Activated CD8-positive, alpha-beta memory T cell treated with anti-CD3 and anti-CD28 coated beads for 36 hours (primary cell): ENCODE measurements at regions not wholly inside any gene's neighbourhood (a gene's known extent, or its start where the extent isn't known, plus 50 kb on each side); places are given as distances from the start of the nearest gene placed in this dataset.

Source experiments
- CTCF ChIA-PET: fragments of 350-600 bp; sonication (Branson Sonifier 250); formaldehyde crosslinking; loops from one replicate; lab custom pipeline; 2021; ENCODE audit warnings: antibody characterized with exemption; lab: Charles Lee
- POLR2A ChIA-PET: fragments of 350-600 bp; sonication (Branson Sonifier 250); formaldehyde crosslinking; loops from one replicate; lab custom pipeline; 2021; ENCODE audit warnings: antibody characterized with exemption; lab: Charles Lee

DNA sequence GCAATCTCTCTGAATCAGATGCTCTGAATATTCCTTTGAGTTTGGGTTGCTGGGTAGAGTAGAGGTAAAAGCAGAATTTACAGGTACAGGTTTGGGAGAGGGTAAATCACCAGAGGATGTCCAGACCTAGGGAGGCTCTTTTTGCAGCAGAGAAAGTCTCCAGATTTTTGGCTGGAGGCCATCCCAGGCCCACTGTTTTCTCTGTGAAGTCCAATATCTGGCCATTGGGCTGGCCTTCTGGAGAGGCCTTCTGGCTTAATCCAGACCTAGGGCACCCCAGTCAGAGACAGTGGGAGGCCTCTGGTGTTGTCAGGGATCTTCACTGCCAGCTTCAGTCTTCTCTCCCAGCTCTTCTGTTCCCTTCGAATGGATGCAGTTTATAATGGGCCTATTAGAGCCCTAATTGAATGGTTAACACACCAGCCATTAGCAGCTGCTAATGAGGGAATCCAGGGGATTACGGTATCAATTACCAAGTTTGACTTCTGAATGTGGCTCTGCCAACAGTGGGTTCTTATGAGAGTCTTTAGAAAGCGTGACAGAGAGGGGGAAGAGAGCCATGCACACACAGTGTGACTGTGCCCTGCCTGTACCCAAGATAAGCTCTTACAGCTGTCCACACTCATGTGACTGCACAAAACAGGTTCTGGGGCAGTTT is 183.1 kb downstream of the EMP1 start:
- POLR2A ChIA-PET = no interaction called here
- CTCF ChIA-PET = no interaction called here

DNA sequence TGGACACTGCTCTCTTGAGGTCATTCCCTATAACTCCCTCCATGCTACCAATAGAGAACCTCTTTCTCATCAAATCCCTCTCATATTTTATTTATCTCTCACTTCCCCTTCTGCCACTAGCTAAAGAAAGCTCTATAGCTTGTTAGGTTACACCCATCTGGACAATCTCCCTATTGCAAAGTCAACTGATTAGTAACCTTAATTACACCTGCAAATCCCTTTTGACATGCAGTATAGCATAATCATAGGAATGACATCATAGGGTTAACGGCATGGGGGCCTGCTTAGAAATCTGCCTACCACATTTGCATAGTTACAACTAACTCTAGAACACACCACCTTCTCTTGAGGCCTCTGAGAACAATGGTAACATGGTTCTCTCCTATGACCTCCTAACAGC is 181.2 kb downstream of the EMP1 start:
- POLR2A ChIA-PET = no interaction called here
- CTCF ChIA-PET = no interaction called here

DNA sequence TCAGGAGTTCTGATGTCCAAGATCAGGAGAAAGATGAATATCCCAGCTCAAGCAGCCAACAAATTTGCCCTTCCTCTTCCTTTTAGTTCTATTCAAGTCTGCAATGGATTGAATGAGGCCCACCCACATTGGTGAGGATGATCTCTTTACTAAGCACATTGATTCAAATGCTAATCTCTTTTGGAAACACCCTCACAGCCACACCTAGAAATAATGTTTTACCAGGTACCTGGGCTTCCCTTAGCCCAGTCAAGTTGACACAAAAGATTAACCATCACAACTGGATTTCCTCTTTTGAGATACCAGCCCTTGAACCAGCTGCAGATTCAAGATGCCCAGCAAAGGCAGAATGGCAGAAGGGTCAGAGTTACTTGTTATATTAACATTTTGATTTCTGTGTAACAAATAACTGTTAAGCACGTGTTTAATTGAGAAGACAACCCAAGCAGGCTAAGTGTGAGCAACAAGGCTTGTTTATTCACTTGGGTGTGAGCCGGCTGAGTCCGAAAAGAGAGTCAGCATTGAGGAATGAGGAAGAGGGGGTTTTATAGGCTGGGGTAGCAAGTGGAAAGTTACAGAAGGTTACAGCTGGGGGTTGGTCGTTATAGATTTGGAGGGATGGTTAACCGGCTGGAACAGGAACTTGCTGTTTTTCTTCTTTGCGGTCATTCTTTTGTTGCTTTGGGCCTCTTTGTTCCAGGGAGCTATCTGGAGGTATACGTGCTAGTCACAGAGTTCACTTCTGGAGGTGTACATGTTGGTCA is 180.3 kb downstream of the EMP1 start:
- ChIA-PET POLR2A (no interaction called here), CTCF (no interaction called here)

DNA sequence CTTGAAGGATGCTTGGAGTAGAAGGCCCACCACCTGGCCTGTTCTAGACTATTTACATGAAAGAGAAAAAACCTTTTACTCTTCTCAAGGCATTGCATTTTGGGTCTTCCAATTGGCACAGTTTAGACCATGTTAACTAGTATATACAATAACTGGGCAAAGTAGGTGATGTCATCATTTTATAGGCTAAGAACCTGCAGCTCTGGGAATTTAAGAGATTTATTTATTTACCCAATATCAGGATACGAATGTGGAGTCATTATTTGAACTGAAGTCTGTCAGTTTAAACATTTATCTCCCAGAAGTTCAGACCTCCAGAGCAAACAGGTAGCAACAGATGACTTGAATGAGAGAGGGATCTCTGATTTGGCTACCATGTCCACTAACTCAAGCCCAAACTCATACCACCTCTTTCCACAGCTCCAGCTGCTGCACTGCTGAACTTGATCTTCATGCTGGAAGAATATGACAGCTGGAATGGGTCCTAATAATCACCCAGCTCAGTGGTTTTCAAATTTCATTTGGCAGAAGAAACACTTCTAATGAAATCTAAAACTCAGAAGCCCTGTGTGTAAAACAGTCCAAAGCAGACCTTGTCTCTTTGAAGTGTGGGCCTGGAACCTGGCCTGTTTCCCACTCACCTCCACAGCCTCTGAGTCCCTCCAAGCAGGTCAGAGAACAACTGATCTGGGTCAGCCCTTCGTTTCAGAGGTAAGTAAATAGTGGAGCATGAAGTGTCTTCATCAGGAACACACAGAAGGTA is 179.2 kb downstream of the EMP1 start:
- POLR2A ChIA-PET = no interaction called here
- CTCF ChIA-PET = no interaction called here

DNA sequence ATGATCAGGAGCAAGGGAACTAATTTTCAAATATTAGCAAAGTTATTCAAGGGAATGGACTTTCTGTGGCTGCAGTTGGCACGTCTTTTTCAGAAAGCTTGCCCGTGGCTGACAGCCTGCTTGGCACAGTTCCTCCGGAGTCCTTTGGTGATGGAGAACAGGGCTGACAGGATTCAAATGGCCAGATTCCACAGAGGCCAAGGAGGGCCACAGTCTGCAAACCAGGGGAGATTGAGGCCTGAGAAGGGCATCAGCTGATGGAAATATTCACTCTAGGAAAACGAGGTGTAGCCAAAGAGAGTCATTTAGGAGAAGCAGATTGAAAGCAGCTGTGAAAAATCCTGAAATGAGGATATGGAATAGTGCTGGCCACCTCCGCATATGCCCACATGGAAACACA is 178.3 kb downstream of the EMP1 start:
- CTCF ChIA-PET = no interaction called here
- POLR2A ChIA-PET = no interaction called here

DNA sequence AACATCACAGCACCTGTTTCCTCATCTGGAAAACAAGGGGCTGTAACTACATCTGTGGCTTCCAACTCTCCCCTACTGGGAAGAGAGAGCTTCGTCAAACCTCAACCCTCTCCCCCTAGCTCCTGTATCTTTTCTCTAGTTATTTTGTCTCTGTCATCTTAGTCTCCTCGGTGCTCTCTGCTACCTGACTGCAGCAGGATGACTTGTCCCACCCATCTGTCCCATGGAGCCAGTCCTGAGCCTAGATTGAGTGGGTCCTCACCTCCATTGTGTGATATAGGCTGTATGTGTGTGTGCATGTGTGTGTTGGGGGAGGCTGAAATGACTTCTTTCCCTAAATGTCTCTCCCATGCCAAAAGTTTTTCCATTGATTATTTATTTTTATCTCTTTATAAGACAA is 177.3 kb downstream of the EMP1 start:
- ChIA-PET POLR2A (no interaction called here), CTCF (no interaction called here)

DNA sequence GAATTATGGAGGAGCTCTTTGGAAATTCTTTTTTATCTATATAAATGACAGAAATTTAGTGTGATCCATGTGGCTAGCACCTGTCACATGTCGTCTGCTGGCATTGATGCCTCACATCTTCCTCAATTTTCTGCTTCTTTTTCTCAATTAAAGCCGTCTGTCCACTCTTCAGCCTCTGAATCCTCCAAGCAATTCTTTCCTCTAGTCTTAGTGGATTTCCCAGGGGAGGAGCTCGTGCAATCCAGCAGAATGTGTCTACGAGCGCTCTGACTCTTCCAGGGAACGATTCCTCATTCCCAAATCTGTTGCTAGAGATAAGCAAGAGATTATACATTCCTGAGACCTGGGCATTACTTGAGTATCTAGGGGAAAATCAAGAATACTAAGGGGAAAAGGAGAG is 176.6 kb downstream of the EMP1 start:
- ChIA-PET POLR2A (no interaction called here), CTCF (no interaction called here)

DNA sequence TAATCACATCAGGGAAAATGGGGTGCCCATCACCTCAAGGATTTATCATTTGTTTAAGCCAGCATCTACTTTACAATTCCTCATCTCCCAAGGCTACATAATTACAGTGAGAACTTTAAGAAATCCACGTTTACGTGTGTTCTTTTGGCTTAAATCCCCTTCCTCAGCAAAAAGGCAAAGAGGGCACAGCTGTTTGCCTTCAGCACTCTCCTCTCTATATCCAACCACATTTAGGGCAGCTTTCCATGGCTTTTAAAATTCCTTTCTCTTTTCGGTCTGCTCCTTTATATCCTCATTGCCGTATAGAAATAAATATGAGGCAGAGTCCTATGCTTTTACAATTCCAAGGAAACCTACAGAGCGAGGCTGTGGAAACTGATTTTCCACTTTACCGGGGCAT is 175.9 kb downstream of the EMP1 start:
- ChIA-PET POLR2A (no interaction called here), CTCF (no interaction called here)

DNA sequence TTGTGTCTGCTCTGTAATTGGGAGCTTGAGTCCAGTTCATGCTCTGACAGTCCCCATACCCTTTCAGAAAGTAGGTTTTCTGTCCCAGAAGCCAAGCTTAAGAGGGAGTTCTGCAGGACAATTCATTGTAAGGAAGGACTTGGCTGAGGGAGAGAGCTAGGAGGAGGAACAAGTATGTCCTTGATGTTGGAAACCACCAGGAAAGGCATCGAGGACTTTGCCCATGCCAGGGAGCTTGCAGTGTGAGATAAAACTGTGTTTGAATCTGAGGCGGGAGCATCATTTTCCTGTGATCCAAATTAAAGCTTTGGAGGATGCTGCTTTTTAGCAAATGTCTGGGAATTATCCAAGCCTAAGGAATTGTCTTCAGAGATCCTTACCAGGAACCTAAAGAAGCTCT is 175.3 kb downstream of the EMP1 start:
- ChIA-PET CTCF (interaction anchor here (0.9 kb wide), 1 partner anchor 10 kb away, joined by 3 read pairs; no protein-coding TSS in a partner anchor), POLR2A (interaction anchor here (0.6 kb wide), 1 partner anchor 116 kb away, joined by 3 read pairs; no protein-coding TSS in a partner anchor)

DNA sequence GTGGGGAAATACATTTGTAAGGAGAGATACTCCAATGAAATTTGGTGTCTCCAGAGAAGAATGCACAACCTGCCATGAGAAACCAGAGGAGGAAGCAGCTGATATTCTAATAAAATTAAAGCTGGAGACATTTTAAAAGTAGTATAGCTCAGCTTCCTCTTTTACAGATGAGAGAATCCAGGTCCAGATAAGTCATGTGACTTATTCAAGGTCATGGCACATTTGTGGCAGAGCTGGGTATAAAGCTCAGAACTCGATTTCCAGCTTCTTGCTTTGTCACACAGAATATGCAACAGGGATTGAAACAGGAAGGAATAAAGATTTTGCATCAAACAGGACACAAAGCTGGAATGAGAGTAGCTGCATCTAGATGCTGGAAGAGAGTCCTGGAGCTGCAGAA is 174.8 kb downstream of the EMP1 start:
- ChIA-PET CTCF (interaction anchor here (0.9 kb wide), 1 partner anchor 10 kb away, joined by 3 read pairs; no protein-coding TSS in a partner anchor), POLR2A (interaction anchor here (0.6 kb wide), 1 partner anchor 117 kb away, joined by 3 read pairs; no protein-coding TSS in a partner anchor)

DNA sequence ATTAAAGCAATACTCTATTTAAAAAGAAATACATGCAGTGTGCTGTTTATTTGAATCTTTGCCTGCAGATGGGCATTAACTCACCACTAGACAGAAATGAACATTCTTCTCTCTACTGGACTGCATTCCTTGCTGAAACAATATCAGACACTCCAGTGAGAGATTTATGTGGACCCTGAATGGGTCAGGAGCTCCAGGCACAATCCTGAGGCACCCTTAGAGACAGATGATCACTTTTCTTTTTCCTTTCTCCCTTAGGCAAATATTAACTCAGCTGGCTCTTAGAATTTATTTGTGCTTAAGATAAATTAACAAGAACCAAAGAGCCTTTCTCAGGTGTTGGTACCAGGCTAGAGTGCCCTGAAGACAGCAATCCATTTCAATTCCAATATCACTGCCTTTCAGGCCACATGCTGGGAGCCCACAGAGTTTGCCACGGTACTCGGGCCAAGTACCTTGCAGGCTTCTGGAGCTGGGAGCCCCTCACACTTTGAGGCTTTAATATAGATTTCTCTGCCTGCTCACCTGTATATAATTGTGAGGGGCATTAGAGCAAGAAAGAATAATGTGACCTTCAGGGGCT is 173.0 kb downstream of the EMP1 start:
- POLR2A ChIA-PET = no interaction called here
- CTCF ChIA-PET = no interaction called here

DNA sequence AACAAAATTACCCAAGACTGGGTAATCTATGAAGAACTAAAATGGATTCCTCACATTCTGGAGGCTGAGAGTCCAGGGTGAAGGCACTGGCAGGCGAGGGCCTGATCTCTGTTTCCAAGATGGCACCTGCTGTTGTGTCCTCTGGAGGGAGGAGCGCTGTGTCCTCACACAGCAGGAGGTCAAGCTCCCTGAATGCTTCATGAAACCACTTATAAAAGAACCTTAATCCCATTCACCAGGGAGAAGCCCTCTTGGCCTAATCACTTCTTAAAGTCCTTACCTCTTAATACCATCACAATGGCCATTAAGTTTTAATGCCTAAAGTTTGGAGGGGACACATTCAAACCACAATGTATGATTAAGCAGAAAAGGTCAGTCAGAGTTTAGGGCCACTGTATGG is 172.4 kb downstream of the EMP1 start:
- ChIA-PET POLR2A (no interaction called here), CTCF (no interaction called here)

DNA sequence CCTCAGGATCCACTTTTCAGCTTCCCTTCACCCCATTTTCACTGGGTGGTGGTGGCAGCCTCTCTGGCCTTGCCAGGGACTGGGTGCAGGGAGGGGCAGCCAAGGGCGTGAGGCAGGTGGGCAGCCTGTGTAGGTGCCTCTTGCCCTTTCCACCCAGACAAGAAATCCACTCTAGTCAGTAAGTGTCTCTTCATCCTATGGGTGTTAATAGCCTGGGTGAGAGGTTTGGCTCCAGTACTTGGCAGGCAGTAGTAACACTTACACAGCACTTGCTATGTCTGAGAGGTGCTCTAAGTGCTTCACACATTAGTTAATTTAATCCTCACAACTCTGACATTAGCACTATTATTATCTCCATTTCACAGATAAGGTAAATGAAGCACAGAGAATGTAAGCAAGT is 171.9 kb downstream of the EMP1 start:
- POLR2A ChIA-PET = no interaction called here
- CTCF ChIA-PET = no interaction called here

DNA sequence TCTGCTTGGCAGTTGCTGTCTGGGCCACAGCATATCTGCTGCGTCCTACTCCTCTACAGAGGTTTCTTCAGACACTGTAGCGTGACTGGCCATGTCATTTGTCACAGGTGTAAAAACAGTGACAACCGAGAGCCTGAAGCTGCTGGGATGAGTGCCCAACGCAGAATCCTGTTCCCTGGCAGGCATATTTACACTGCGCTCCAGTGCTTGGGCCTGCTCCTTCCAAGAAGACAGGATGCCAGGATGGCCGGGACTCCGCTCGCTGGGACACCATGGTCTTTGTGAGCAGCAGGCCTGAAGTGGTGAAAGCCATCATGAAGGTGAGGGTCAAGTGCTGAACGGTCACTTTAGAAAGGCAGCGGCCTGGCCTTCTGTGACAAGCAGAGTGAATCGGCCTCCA is 171.4 kb downstream of the EMP1 start:
- POLR2A ChIA-PET = no interaction called here
- CTCF ChIA-PET = no interaction called here

DNA sequence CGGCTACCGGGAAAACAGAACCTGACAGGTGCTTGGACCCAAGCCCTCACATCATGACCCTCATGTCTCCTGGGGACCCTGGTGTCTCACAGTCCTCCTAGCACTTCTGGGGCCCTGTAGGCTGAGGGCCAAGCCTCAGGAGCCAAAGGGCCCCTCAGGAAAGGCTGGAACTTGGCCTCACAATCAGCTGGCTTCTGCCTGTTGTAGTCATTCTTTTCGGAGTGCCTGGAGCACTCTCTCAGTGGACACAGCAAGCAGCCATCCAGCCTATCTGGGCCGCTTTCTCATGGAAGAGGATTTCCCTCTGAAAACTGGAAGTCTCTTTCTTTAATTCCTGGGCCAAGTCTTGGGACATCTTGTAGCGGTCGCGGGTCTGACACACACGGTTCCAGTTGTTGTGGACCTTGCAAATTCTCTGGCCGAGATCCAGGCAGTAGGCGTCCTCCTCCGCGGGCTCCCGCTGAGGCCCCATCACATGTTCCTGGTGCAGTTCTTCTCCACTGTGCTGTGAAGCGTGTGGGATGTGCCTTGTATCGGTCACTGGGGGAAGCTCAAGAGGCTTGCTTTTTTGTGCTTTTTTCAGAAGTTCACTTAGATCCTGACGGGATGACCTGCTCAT is 169.3 kb downstream of the EMP1 start:
- ChIA-PET POLR2A (no interaction called here), CTCF (no interaction called here)

DNA sequence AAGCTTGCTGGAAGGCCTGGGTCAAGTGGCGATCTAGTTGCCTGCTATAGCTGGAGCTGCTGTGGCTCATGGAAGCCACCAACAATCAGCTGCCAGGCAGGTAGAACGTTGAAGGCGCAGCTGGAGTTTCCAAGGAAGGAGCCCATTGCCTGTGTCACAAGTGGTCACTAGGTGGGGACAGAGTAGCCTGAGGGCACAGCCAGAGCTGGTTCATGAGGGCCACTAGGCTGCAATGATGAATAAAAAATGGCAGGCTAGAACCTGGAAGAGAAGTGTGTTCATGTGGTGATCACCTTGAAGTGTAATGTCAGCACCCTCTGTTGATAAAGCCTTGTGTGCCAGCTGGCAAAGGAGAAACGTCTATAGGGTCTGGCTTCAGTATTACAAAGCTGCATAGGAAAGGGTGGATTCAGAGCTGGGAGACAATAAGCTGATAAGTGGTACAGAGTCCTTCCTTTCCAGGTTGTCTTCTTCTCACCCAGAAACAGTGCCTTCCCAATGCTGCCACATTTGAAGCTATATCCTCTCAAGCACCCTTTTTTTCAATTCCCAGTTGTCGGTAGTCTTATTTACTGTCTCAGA is 165.8 kb downstream of the EMP1 start:
- POLR2A ChIA-PET = no interaction called here
- CTCF ChIA-PET = interaction anchor here (0.8 to 1.4 kb wide), 4 partner anchors 9 to 33 kb away, joined by 3 to 5 read pairs (median 3); no protein-coding TSS in a partner anchor

DNA sequence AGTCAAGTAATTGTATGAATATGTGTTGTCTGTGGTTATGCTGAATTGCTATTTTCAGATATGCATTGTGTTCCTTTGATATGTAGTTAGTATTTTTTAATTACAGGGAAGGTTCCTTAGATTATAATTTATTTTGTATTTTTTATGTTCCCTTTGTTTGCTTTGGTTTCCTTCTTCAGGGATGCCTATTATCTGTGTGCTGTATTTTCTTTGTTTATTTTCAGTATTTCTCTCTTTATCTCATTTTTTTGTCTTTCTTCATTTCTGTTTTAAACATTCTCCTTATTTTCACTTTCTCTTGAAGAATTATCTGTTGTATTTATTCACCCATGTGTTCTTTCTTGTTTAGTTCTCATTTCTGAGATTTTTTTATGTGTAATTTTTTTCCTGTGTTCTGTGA is 163.1 kb downstream of the EMP1 start:
- POLR2A ChIA-PET = no interaction called here
- CTCF ChIA-PET = no interaction called here

DNA sequence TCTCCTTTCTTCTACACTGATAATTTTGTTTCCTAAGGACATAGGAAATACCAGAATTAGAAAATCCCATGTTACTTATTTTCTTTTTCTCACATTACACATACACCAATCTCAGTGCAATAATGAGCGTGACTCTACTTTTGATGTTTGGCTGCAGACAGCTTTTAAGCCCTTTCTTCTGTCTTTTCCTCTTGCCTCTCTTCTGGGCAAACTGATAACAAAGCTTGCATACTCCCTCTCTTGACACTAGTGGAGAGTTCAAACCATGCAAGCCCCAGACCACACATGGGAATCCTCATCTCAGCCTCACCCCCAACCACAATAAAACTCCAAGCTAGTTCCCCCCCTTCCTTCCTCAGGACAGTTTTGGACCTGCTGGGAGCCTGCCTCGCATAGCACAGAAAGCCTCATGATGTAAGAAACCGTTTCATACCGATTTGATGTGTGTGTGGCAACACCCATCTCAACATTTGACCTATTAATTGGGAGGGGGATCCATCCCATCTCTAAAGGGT is 161.9 kb downstream of the EMP1 start:
- POLR2A ChIA-PET = no interaction called here

DNA sequence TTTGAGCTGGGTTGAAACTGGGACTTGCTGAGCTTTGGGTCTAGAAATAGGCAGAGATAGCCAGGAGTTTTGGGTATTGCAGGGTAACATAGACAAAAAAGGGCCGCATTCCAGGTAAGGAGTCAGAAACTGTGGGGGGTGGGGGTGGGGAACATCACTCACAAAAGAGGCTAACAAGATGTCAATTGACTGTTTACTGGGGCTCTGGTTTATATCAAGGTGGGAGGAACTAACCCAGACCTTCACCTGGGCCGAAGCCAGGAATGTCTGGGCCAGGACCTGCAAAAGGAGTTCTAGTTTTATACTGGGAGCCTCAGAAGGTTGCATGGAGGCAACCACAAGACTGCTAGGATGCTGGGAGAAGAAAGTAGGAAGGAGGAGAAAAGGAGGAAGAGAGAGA is 154.4 kb downstream of the EMP1 start:
- ChIA-PET CTCF (interaction anchor here (0.6 kb wide), 1 partner anchor 15 kb away, joined by 3 read pairs; no protein-coding TSS in a partner anchor), POLR2A (no interaction called here)

More for the DNA sequence above, 161.9 kb downstream of the EMP1 start:
- CTCF ChIA-PET = no interaction called here
